Lower leg skin (tissue), 4 donors: ENCODE measurements at regions not wholly inside any gene's neighbourhood (a gene's known extent, or its start where the extent isn't known, plus 50 kb on each side); places are given as distances from the start of the nearest gene placed in this dataset.

ENCODE experiments used
- DNase-seq, 2 donors: peaks; one replicate each; pipeline ENCODE4 v3.0.0-alpha.2; 2019; ENCODE audit warnings: low spot score in 2 of 2
- H3K4me3 ChIP-seq: fragments of 200-600 bp; sonication (generic); 2 replicates; pipeline ENCODE4 v1.5.1; 2017; ENCODE audit warnings: mild to moderate bottlenecking, low read depth; ENCODE audit not compliant: poor library complexity, severe bottlenecking
- CTCF ChIP-seq, 3 donors: fragments of 450-650 bp; IDR thresholded peaks; one replicate each; pipeline ENCODE4 v1.5.1; 2016; ENCODE audit warnings: antibody characterized with exemption in 3 of 3, mild to moderate bottlenecking in 3 of 3, moderate library complexity in 2 of 3
- POLR2A ChIP-seq, 2 donors: fragments of 450-650 bp; IDR thresholded peaks; one replicate each; pipeline ENCODE4 v1.6.1; 2016 to 2017; ENCODE audit warnings: antibody characterized with exemption in 2 of 2, mild to moderate bottlenecking in 1 of 2, moderate library complexity in 1 of 2
- WGBS, 2 donors: methylation state at CpG; one replicate each; pipeline ENCODE4 v1.1.5; 2018; 5-methylcytosine and 5-hydroxymethylcytosine counted together
- intact Hi-C: fragments of 100-400 bp; cut with DNase I; formaldehyde crosslinking; loops from one replicate; pipeline ENCODE4 v1.15.0; 2023; ENCODE audit warnings: low total_unique reads

GRCh38 chr13:39968646-39969475 is 313.4 kb downstream of the COG6 start:
- no peak for DNase-seq
- intact Hi-C loops = no loop called here
- TF ChIP-seq POLR2A (IDR thresholded peaks at IDR 0.05) = no peak
- TF ChIP-seq CTCF (IDR thresholded peaks at IDR 0.05) = no peak
- H3K4me3 ChIP-seq = no peak overlapping the region
- 83 to 87% methylated on average over 6 of the region's 6 CpGs for WGBS, 2 donors

- 82 to 85% methylated on average over 6 of the region's 6 CpGs for WGBS, 2 donors
- intact Hi-C loops = no loop called here
- TF ChIP-seq CTCF (IDR thresholded peaks at IDR 0.05) (no peak), POLR2A (IDR thresholded peaks at IDR 0.05) (no peak)
- no peak for DNase-seq
- H3K4me3 ChIP-seq = no peak overlapping the region
These were observed 314.9 kb downstream of the COG6 start for GRCh38 chr13:39970177-39970846.

GRCh38 chr13:39971526-39971925 is 316.1 kb downstream of the COG6 start:
- intact Hi-C loops = no loop called here
- H3K4me3 ChIP-seq = no peak overlapping the region
- TF ChIP-seq CTCF (IDR thresholded peaks at IDR 0.05) = no peak
- no peak for TF ChIP-seq POLR2A (IDR thresholded peaks at IDR 0.05)
- DNase-seq = no peak
- 88 to 95% methylated on average over 3 of the region's 3 CpGs for WGBS, 2 donors

- WGBS, 2 donors = 55 to 58% methylated on average over 6 of the region's 6 CpGs
- TF ChIP-seq POLR2A (IDR thresholded peaks at IDR 0.05) (no peak), CTCF (IDR thresholded peaks at IDR 0.05) (no peak)
- intact Hi-C loops = no loop called here
- DNase-seq = no peak
- H3K4me3 ChIP-seq = no peak overlapping the region
These were observed 321.0 kb downstream of the COG6 start for GRCh38 chr13:39976481-39976880.

GRCh38 chr13:39981056-39981455 is 325.6 kb downstream of the COG6 start:
- H3K4me3 ChIP-seq = no peak overlapping the region
- TF ChIP-seq CTCF (IDR thresholded peaks at IDR 0.05) (no peak), POLR2A (IDR thresholded peaks at IDR 0.05) (no peak)
- DNase-seq = no peak
- intact Hi-C loops = no loop called here
